ENCODE measurements at regions not wholly inside any gene's neighbourhood (a gene's known extent, or its start where the extent isn't known, plus 50 kb on each side); places are given as distances from the start of the nearest gene placed in this dataset.

DNA sequence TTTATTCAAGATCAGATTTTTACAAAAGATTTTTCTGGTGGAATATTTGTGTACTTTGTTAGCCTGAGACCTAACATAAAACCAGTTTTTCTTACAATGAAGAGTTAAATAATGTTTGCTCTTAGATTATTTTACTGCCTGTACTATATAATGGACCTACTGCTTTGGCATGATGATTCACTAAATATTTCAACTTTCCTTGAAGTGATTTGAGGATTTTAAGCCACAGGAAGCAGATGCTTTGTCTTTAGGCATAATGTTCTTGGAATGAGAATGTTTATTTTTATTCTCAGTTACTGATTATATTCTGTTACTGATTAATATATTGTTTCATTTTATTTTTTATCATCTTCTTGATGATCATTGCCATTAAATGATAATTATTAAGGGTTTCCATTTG, 175.3 kb upstream of the LRP1B start:
- H3K4me1 Mint-ChIP-seq (ENCODE audit: unreplicated experiment) = no peaks in the 10 kb centered on the region
- H3K4me3 Mint-ChIP-seq (ENCODE audit: unreplicated experiment) = no peak overlapping the region
- no peaks in the 10 kb centered on the region for H3K27me3 Mint-ChIP-seq (ENCODE audit: unreplicated experiment)

DNA sequence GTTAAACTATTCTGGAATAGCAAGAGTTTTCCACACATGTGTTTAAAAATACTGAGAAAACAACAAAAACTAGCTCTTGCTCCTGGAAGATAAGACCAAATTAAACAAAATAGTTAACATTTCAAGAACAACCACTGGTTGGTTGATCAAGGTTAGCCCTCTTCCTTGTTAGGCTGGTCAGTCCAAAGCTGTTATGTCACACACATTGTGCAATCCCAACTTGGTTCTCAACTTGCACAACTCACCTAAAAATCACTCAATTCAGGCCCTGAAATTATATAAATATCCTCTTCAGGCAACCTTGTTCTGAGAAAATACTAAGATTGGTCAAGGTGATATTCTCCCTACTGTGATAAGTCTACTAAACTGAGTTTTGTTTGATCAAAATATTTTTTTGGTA, 169.7 kb upstream of the LRP1B start:
- H3K4me3 Mint-ChIP-seq (ENCODE audit: unreplicated experiment) = no peak overlapping the region
- no peaks in the 10 kb centered on the region for H3K9me3 Mint-ChIP-seq (ENCODE audit: unreplicated experiment)
- TF ChIP-seq, protein P1, sequence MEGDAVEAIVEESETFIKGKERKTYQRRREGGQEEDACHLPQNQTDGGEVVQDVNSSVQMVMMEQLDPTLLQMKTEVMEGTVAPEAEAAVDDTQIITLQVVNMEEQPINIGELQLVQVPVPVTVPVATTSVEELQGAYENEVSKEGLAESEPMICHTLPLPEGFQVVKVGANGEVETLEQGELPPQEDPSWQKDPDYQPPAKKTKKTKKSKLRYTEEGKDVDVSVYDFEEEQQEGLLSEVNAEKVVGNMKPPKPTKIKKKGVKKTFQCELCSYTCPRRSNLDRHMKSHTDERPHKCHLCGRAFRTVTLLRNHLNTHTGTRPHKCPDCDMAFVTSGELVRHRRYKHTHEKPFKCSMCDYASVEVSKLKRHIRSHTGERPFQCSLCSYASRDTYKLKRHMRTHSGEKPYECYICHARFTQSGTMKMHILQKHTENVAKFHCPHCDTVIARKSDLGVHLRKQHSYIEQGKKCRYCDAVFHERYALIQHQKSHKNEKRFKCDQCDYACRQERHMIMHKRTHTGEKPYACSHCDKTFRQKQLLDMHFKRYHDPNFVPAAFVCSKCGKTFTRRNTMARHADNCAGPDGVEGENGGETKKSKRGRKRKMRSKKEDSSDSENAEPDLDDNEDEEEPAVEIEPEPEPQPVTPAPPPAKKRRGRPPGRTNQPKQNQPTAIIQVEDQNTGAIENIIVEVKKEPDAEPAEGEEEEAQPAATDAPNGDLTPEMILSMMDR (IDR thresholded peaks at IDR 0.05; ENCODE audit: unreplicated experiment) = no peak
- DNase-seq (ENCODE audit: low spot score) = no peak
- H3K4me1 Mint-ChIP-seq (ENCODE audit: unreplicated experiment) = no peaks in the 10 kb centered on the region
- H3K27ac Mint-ChIP-seq (ENCODE audit: unreplicated experiment) = no peak overlapping the region
- H3K27me3 Mint-ChIP-seq (ENCODE audit: unreplicated experiment) = peaks cover under 1% of the 10 kb centered on the region
- no peaks in the 10 kb centered on the region for H3K36me3 Mint-ChIP-seq (ENCODE audit: low read depth, unreplicated experiment)

More for the DNA sequence above, 175.3 kb upstream of the LRP1B start:
- DNase-seq (ENCODE audit: low spot score) = no peak
- TF ChIP-seq, protein P1 (IDR thresholded peaks at IDR 0.05; ENCODE audit: unreplicated experiment) = no peak
- Mint-ChIP-seq H3K9me3 (ENCODE audit: unreplicated experiment) (no peaks in the 10 kb centered on the region), H3K27ac (ENCODE audit: unreplicated experiment) (no peak overlapping the region), H3K36me3 (ENCODE audit: low read depth, unreplicated experiment) (no peaks in the 10 kb centered on the region)

DNA sequence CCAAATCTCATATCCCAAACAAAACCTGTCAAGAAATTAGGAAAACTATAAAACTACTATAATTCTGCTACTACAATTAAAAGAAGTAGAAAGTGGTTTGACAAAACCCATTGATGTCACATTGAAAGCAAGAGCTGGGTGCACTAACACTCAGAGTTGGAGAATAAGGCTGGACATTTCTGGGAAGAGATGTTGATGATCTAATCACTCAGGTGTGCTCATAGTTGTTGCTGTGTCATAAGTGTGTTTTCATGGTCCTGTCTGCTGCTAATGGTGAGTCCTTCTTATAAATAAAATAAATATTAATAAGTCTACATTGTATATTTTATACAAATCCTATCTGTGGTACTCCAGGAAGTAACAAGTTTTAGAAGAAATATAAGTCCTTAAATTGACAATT, 168.2 kb upstream of the LRP1B start:
- peaks cover 2% of the 10 kb centered on the region for H3K27me3 Mint-ChIP-seq (ENCODE audit: unreplicated experiment)
- TF ChIP-seq, protein P1 (IDR thresholded peaks at IDR 0.05; ENCODE audit: unreplicated experiment) = no peak
- H3K4me1 Mint-ChIP-seq (ENCODE audit: unreplicated experiment) = peaks cover 3% of the 10 kb centered on the region
- H3K36me3 Mint-ChIP-seq (ENCODE audit: low read depth, unreplicated experiment) = no peaks in the 10 kb centered on the region
- no peaks in the 10 kb centered on the region for H3K9me3 Mint-ChIP-seq (ENCODE audit: unreplicated experiment)
- no peak overlapping the region for H3K27ac Mint-ChIP-seq (ENCODE audit: unreplicated experiment)
- no peak for DNase-seq (ENCODE audit: low spot score)
- no peak overlapping the region for H3K4me3 Mint-ChIP-seq (ENCODE audit: unreplicated experiment)

DNA sequence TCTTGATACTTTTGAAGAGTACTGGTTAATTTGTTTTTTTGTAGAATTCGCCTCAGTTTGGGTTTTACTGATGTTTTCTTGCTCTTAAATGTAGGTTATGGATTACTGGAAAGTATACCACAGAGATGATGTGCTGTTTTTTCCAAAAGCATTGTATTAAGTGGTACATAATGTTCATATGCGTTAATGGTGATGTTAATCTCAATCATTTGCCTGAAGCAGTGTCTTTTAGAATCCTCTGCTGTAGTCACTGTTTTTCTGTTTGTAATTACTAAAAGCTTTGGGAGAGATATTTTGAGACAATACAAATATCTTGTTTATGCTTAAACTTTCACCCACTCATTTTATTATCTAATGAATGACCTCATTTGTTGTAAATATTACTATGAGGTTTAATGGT, 163.4 kb upstream of the LRP1B start:
- Mint-ChIP-seq H3K4me1 (ENCODE audit: unreplicated experiment) (peaks cover 4% of the 10 kb centered on the region), H3K9me3 (ENCODE audit: unreplicated experiment) (no peaks in the 10 kb centered on the region), H3K27me3 (ENCODE audit: unreplicated experiment) (peaks cover 6% of the 10 kb centered on the region), H3K27ac (ENCODE audit: unreplicated experiment) (no peak overlapping the region), H3K36me3 (ENCODE audit: low read depth, unreplicated experiment) (no peaks in the 10 kb centered on the region), H3K4me3 (ENCODE audit: unreplicated experiment) (no peak overlapping the region)
- DNase-seq (ENCODE audit: low spot score) = no peak
- TF ChIP-seq, protein P1 (IDR thresholded peaks at IDR 0.05; ENCODE audit: unreplicated experiment) = no peak

DNA sequence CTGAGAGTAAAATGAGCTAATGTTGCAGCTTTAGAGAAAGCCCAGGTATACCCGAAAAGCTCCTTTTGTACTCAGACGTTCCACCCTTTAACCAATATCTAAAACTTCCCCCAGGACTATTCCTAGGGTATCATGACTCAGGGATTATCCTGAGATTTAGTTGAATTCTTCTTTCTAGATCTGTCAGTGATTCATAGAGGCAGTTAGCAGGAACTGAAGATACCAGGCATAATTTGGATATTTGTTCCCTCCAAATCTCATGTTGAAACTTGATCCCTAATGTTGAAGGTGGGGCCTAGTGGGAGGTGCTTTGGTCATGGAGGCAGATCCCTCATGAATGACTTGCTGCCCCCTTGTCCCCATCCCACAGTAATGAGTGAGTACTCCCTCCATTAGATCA, 161.2 kb upstream of the LRP1B start:
- Mint-ChIP-seq H3K4me1 (ENCODE audit: unreplicated experiment) (peaks cover 4% of the 10 kb centered on the region), H3K4me3 (ENCODE audit: unreplicated experiment) (no peak overlapping the region), H3K27me3 (ENCODE audit: unreplicated experiment) (peaks cover 6% of the 10 kb centered on the region), H3K9me3 (ENCODE audit: unreplicated experiment) (no peaks in the 10 kb centered on the region), H3K27ac (ENCODE audit: unreplicated experiment) (no peak overlapping the region), H3K36me3 (ENCODE audit: low read depth, unreplicated experiment) (no peaks in the 10 kb centered on the region)
- DNase-seq (ENCODE audit: low spot score) = no peak
- TF ChIP-seq, protein P1 (IDR thresholded peaks at IDR 0.05; ENCODE audit: unreplicated experiment) = no peak

Data from endothelial cell (in vitro differentiated cells).